ENCODE measurements at regions not wholly inside any gene's neighbourhood (a gene's known extent, or its start where the extent isn't known, plus 50 kb on each side); places are given as distances from the start of the nearest gene placed in this dataset.

DNA sequence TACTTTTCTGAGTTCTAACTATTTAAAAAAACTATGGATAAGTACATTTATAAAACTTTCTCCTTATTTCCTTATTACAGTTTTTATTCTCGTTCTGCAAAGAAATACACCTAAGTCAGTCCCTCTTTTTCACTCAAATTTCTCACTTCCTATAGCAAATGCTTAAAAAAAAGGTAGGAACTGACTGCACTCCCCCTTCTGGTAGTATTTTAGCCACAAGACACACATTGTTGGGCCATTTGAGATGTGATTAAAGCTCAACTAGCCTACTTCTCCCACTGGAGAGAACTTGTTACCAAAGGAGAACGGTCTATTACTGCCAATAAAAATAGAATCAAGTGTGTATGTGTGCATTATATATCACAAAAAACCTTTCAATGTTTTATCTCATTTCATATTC is 521.9 kb upstream of the PRMT6 start:
- Histone ChIP-seq H2AFZ (ENCODE audit: low read length) (no peak overlapping the region), H4K91ac (ENCODE audit: insufficient read length, low read depth, low read length) (no peak overlapping the region), H2BK15ac (ENCODE audit: low read depth, low read length) (no peak overlapping the region), H4K20me1 (ENCODE audit: control insufficient read depth, insufficient read depth, insufficient read length) (no peaks in the 10 kb centered on the region), H3K79me1 (ENCODE audit: insufficient read depth, low read depth, low read length, poor library complexity, severe bottlenecking) (no peaks in the 10 kb centered on the region), H2AK5ac (ENCODE audit: insufficient read length, low read length) (no peak overlapping the region), H3K23me2 (ENCODE audit: insufficient read length, low read depth, low read length, poor library complexity, severe bottlenecking) (no peaks in the 10 kb centered on the region), H3K9me3 (ENCODE audit: control insufficient read depth, low read depth, low read length) (peaks cover 8% of the 10 kb centered on the region), H2BK120ac (ENCODE audit: low read depth, low read length, poor library complexity, severe bottlenecking) (no peak overlapping the region), H3K18ac (ENCODE audit: insufficient read length, low read depth, low read length) (no peak overlapping the region), H4K5ac (ENCODE audit: insufficient read length, low read depth, low read length) (no peak overlapping the region), H3K79me2 (ENCODE audit: insufficient read depth, low read length) (no peaks in the 10 kb centered on the region), H3T11ph (ENCODE audit: low read length) (no peak overlapping the region), H2BK20ac (ENCODE audit: low read depth, low read length, poor library complexity, severe bottlenecking) (no peak overlapping the region), H2BK12ac (ENCODE audit: insufficient read length, low read depth, low read length) (no peak overlapping the region), H4K8ac (replicated peaks; ENCODE audit: insufficient read length, low read depth, low read length) (no peak overlapping the region), H3K4me1 (ENCODE audit: insufficient read depth, low read length) (no peaks in the 10 kb centered on the region), H3K56ac (ENCODE audit: insufficient read length, low read depth, low read length) (no peak overlapping the region), H3K4me2 (ENCODE audit: insufficient read depth, insufficient read length, low read length) (no peak overlapping the region), H3K23ac (ENCODE audit: insufficient read length, low read depth, low read length) (no peak overlapping the region), H3K14ac (ENCODE audit: insufficient read depth, low read length) (no peak overlapping the region), H3K27ac (ENCODE audit: insufficient read length, low read depth, low read length) (no peak overlapping the region), H3K27me3 (ENCODE audit: insufficient read depth, low read length) (no peaks in the 10 kb centered on the region), H3K4ac (ENCODE audit: low read depth, low read length) (no peak overlapping the region), H3K9ac (ENCODE audit: extremely low read depth, insufficient read length, low read length) (no peak overlapping the region), H2BK5ac (ENCODE audit: insufficient read length, low read length) (no peak overlapping the region)
- H3K27ac Mint-ChIP-seq, result no peak overlapping the region
- peaks cover 9 to 15% (median 12%) of the 10 kb centered on the region in 3 experiments for H3K36me3 Mint-ChIP-seq (ENCODE audit: insufficient read depth in 1 of 3, low read depth in 3 of 3)
- no CpG with 5 or more reads among the region's 2 CpGs for WGBS (ENCODE audit: extremely low coverage, insufficient read length, low lambda C conversion rate)
- H3K4me3 Mint-ChIP-seq, result no peak overlapping the region
- TF ChIP-seq, protein P1, sequence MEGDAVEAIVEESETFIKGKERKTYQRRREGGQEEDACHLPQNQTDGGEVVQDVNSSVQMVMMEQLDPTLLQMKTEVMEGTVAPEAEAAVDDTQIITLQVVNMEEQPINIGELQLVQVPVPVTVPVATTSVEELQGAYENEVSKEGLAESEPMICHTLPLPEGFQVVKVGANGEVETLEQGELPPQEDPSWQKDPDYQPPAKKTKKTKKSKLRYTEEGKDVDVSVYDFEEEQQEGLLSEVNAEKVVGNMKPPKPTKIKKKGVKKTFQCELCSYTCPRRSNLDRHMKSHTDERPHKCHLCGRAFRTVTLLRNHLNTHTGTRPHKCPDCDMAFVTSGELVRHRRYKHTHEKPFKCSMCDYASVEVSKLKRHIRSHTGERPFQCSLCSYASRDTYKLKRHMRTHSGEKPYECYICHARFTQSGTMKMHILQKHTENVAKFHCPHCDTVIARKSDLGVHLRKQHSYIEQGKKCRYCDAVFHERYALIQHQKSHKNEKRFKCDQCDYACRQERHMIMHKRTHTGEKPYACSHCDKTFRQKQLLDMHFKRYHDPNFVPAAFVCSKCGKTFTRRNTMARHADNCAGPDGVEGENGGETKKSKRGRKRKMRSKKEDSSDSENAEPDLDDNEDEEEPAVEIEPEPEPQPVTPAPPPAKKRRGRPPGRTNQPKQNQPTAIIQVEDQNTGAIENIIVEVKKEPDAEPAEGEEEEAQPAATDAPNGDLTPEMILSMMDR (conservative IDR thresholded peaks at IDR 0.05), result peak; percentile 64
- H3K4me1 Mint-ChIP-seq, result peaks cover 2 to 3% of the 10 kb centered on the region in 2 experiments; a peak in 1 of 4 replicates
- DNase-seq, result no peak
- peaks cover 13 to 16% of the 10 kb centered on the region in 2 experiments for H3K9me3 Mint-ChIP-seq
- no peaks in the 10 kb centered on the region for H3K27me3 Mint-ChIP-seq (ENCODE audit: low read depth)

Data from H9 (cell line).